Endothelial cell of umbilical vein (primary cell): ENCODE measurements at regions not wholly inside any gene's neighbourhood (a gene's known extent, or its start where the extent isn't known, plus 50 kb on each side); places are given as distances from the start of the nearest gene placed in this dataset.

Experiments
- BruUV-seq: library from RNA; stranded (reverse); fragments of 400-500 nt; replicated peaks from 2 replicates; lab custom pipeline; 2021; lab: Mats Ljungman, UMichigan
- CTCF ChIA-PET: fragments of 300-600, 350-600 bp; sonication (Branson Sonifier 250); formaldehyde crosslinking; loops from one replicate; lab custom pipeline; 2021; ENCODE audit warnings: antibody characterized with exemption, inconsistent platforms; lab: Charles Lee
- POLR2A ChIA-PET: fragments of 300-600, 350-600 bp; sonication (Branson Sonifier 250); formaldehyde crosslinking; loops from one replicate; lab custom pipeline; 2021; ENCODE audit warnings: antibody characterized with exemption, inconsistent platforms; lab: Charles Lee
- DNase-seq: peaks from one replicate; pipeline ENCODE4 v3.0.0-alpha.2; 2011; ENCODE audit warnings: low read depth, low spot score
- FAIRE-seq: peaks from 2 replicates; lab custom pipeline; 2011; peaks lifted over from hg19 to GRCh38; lab: Jason Lieb, UNC
- H2AFZ ChIP-seq: 2 replicates; pipeline ENCODE4 v1.6.0; 2012; ENCODE audit warnings: low read depth, low read length, control low read depth, inconsistent platforms
- H3K27ac ChIP-seq: 2 replicates; pipeline ENCODE4 v1.5.1; 2011; ENCODE audit warnings: low read depth, mild to moderate bottlenecking, control low read depth, low read length, moderate library complexity; ENCODE audit not compliant: insufficient read depth
- H3K27me3 ChIP-seq, 2 experiments: 2 replicates each; pipeline versions ENCODE4 v1.6.0 to v1.6.1; 2011; ENCODE audit warnings: low read length in 2 of 2, mixed read lengths in 1 of 2; ENCODE audit not compliant: control insufficient read depth in 2 of 2, insufficient read depth in 2 of 2
- H3K36me3 ChIP-seq, 2 experiments: 2 replicates in 1 of 2; 3 replicates in 1 of 2; pipeline ENCODE4 v1.5.1; 2011; ENCODE audit warnings: low read length in 2 of 2, mild to moderate bottlenecking in 1 of 2, moderate library complexity in 1 of 2; ENCODE audit not compliant: control insufficient read depth in 2 of 2, insufficient read depth in 2 of 2; ENCODE audit errors: extremely low read depth in 1 of 2
- H3K4me1 ChIP-seq: 3 replicates; pipeline ENCODE4 v1.5.1; 2011; ENCODE audit warnings: mild to moderate bottlenecking, low read length; ENCODE audit not compliant: control insufficient read depth, insufficient read depth; ENCODE audit errors: extremely low read depth
- H3K4me2 ChIP-seq: 2 replicates; pipeline ENCODE4 v1.6.1; 2011; ENCODE audit warnings: low read length, control low read depth, mixed read lengths; ENCODE audit not compliant: insufficient read depth
- H3K4me3 ChIP-seq, 3 experiments: fragments of 200-600 bp in 1 of 3; sonication (generic), shearing (Covaris generic) in 1 of 3; replicated peaks in 1 of 3; 2 replicates each; pipeline ENCODE4 v1.5.1; 2011 to 2016; ENCODE audit warnings: control low read depth in 3 of 3, low read length in 3 of 3, mild to moderate bottlenecking in 2 of 3, inconsistent platforms in 1 of 3, low read depth in 1 of 3, moderate library complexity in 1 of 3; ENCODE audit not compliant: insufficient read depth in 1 of 3
- H3K79me2 ChIP-seq: 2 replicates; pipeline ENCODE4 v1.6.0; 2012; ENCODE audit warnings: low read length, inconsistent platforms; ENCODE audit not compliant: control insufficient read depth, insufficient read depth
- H3K9ac ChIP-seq: replicated peaks from 2 replicates; pipeline ENCODE3; 2011; ENCODE audit warnings: low read length, control low read depth; ENCODE audit not compliant: insufficient read depth; ENCODE audit errors: extremely low read depth
- H3K9me1 ChIP-seq: replicated peaks from 3 replicates; pipeline ENCODE4 v1.6.0; 2011; ENCODE audit warnings: mild to moderate bottlenecking, low read length; ENCODE audit not compliant: control insufficient read depth, insufficient read depth; ENCODE audit errors: extremely low read depth
- H3K9me3 ChIP-seq: replicated peaks from 2 replicates; pipeline ENCODE4 v1.5.1; 2012; ENCODE audit warnings: low read length, inconsistent platforms; ENCODE audit not compliant: control insufficient read depth, insufficient read depth
- H4K20me1 ChIP-seq: replicated peaks from 2 replicates; pipeline ENCODE3; 2011; ENCODE audit warnings: mild to moderate bottlenecking, low read length; ENCODE audit not compliant: control insufficient read depth, insufficient read depth; ENCODE audit errors: extremely low read depth
- CTCF ChIP-seq, 2 donors: IDR thresholded peaks; 1 replicate in 1 of 2; 2 replicates in 1 of 2; pipeline ENCODE4 v1.5.1; 2011; ENCODE audit warnings: low read length in 2 of 2, mild to moderate bottlenecking in 2 of 2, moderate library complexity in 2 of 2, control low read depth in 1 of 2, inconsistent platforms in 1 of 2, low read depth in 1 of 2; ENCODE audit not compliant: insufficient read depth in 1 of 2; ENCODE audit errors: extremely low read depth in 1 of 2
- EZH2 ChIP-seq: IDR thresholded peaks from 2 replicates; pipeline ENCODE4 v1.6.1; 2012; ENCODE audit warnings: borderline replicate concordance, low read depth, mild to moderate bottlenecking, moderate library complexity, low read length, inconsistent platforms; ENCODE audit not compliant: severe bottlenecking
- GATA2 ChIP-seq: IDR thresholded peaks from 2 replicates; pipeline ENCODE4 v1.7.0; 2011; ENCODE audit warnings: low read depth, mild to moderate bottlenecking, moderate library complexity, mixed read lengths, low read length; ENCODE audit not compliant: insufficient read length, insufficient read depth
- JUN ChIP-seq: IDR thresholded peaks from 2 replicates; pipeline ENCODE4 v1.6.1; 2011; ENCODE audit warnings: borderline replicate concordance, low read depth; ENCODE audit not compliant: insufficient read length, insufficient read depth
- MAX ChIP-seq: IDR thresholded peaks from 2 replicates; pipeline ENCODE4 v1.6.1; 2011; ENCODE audit not compliant: insufficient read depth, insufficient read length
- POLR2AphosphoS5 ChIP-seq: IDR thresholded peaks from 2 replicates; pipeline ENCODE4 v1.6.1; 2012; ENCODE audit warnings: low read depth, mild to moderate bottlenecking, control low read depth, low read length, moderate library complexity; ENCODE audit not compliant: insufficient read depth
- dilution Hi-C: fragments of 300-500 bp; cut with MboI; formaldehyde crosslinking; loops from one replicate; pipeline ENCODE4 v1.15.0; 2019; ENCODE audit warnings: low sequenced_read_pairs; ENCODE audit not compliant: extremely low pct_ligation_motif_present
- intact Hi-C: fragments of 100-400 bp; cut with micrococcal nuclease; formaldehyde crosslinking; loops from one replicate; pipeline ENCODE4 v1.10.0; 2022

GRCh38 chr15:37715101-37715500 lies 219.3 kb upstream of the TMCO5A start:
- no TSS peak for BruUV-seq
- Histone ChIP-seq H3K9me3 (no peaks in the 10 kb centered on the region), H3K9me1 (no peaks in the 10 kb centered on the region), H3K36me3 (no peaks in the 10 kb centered on the region), H3K27me3 (no peaks in the 10 kb centered on the region), H3K4me1 (no peaks in the 10 kb centered on the region), H3K9ac (no peak overlapping the region), H4K20me1 (no peaks in the 10 kb centered on the region), H2AFZ (no peak overlapping the region), H3K4me2 (no peak overlapping the region), H3K4me3 (no peak overlapping the region), H3K27ac (no peak overlapping the region), H3K79me2 (no peaks in the 10 kb centered on the region)
- intact Hi-C loops: no loop called here
- FAIRE-seq (no peak), DNase-seq (no peak)
- dilution Hi-C loops: no loop called here
- TF ChIP-seq JUN: no peak
- TF ChIP-seq CTCF (IDR thresholded peaks at IDR 0.05; ENCODE audit: extremely low read depth in 1 of 2, insufficient read depth in 1 of 2, low read depth in 1 of 2, low read length in 2 of 2): no peak
- TF ChIP-seq MAX: no peak
- no peak for TF ChIP-seq POLR2AphosphoS5
- TF ChIP-seq GATA2: no peak
- TF ChIP-seq EZH2: no peak
- ChIA-PET POLR2A (no interaction called here), CTCF (interaction anchor here (1.3 kb wide), 1 partner anchor 14 kb away, joined by 6 read pairs; no protein-coding TSS in a partner anchor)
